ENCODE measurements at regions not wholly inside any gene's neighbourhood (a gene's known extent, or its start where the extent isn't known, plus 50 kb on each side); places are given as distances from the start of the nearest gene placed in this dataset.

DNA sequence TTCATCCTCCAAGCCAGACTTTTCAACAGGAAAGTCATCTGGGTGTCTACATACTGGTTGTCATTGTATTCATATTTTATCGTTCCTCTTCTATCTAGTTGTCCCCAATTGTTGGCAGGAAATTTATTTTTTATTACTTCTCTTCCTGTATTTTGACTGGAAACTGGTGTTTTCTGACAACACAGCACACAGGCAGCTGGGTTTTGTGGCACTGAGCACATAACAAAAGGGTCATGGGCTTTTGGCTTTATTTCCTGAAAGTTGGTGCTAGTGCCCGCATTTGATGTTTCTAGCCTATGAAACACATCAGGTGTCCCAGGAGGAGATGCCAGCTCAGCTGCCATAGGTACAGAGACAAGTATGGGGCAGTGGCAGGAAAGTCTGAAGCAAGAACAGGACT lies 126.4 kb downstream of the TMEM17 start:
- no peaks in the 10 kb centered on the region for H3K36me3 ChIP-seq
- H3K27me3 ChIP-seq: no peaks in the 10 kb centered on the region
- no peak overlapping the region for H3K27ac ChIP-seq
- intact Hi-C loops (cut with DNase I; ENCODE audit: low total_unique reads): no loop called here
- no peaks in the 10 kb centered on the region for H3K4me1 ChIP-seq
- no peak overlapping the region for H3K4me3 ChIP-seq
- 57 to 81% (median 71%) methylated on average over 2 of the region's 2 CpGs for WGBS, 5 donors
- H3K9me3 ChIP-seq: no peaks in the 10 kb centered on the region
- TF ChIP-seq, protein P1, sequence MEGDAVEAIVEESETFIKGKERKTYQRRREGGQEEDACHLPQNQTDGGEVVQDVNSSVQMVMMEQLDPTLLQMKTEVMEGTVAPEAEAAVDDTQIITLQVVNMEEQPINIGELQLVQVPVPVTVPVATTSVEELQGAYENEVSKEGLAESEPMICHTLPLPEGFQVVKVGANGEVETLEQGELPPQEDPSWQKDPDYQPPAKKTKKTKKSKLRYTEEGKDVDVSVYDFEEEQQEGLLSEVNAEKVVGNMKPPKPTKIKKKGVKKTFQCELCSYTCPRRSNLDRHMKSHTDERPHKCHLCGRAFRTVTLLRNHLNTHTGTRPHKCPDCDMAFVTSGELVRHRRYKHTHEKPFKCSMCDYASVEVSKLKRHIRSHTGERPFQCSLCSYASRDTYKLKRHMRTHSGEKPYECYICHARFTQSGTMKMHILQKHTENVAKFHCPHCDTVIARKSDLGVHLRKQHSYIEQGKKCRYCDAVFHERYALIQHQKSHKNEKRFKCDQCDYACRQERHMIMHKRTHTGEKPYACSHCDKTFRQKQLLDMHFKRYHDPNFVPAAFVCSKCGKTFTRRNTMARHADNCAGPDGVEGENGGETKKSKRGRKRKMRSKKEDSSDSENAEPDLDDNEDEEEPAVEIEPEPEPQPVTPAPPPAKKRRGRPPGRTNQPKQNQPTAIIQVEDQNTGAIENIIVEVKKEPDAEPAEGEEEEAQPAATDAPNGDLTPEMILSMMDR (IDR thresholded peaks at IDR 0.05): no peak
- no peak for TF ChIP-seq EP300 (IDR thresholded peaks at IDR 0.05)
- TF ChIP-seq POLR2A (IDR thresholded peaks at IDR 0.05): no peak
- TF ChIP-seq POLR2AphosphoS5 (IDR thresholded peaks at IDR 0.05): no peak
- DNase-seq: no peak

DNA sequence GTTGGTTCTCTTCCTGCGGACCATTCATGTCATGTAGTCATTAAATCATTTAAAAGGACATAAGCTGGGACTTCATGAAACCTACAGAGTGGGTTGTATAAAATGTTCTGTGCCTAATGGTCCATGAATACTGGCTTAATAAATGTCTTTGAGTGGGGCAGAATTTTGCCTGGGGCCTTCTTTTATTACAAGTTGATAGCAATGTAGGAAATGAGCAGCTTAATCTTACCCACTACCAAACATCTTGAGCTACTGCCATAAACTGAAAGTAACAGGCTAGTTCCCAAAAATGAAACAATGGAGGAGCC lies 130.9 kb downstream of the TMEM17 start:
- Histone ChIP-seq H3K4me1 (no peaks in the 10 kb centered on the region), H3K27me3 (no peaks in the 10 kb centered on the region), H3K36me3 (no peaks in the 10 kb centered on the region), H3K4me3 (no peak overlapping the region), H3K27ac (no peak overlapping the region), H3K9me3 (peaks cover 0 to 13% (median 12%) of the 10 kb centered on the region in 4 donors)
- DNase-seq: no peak
- intact Hi-C loops (cut with DNase I; ENCODE audit: low total_unique reads): no loop called here
- no peak for TF ChIP-seq POLR2AphosphoS5 (IDR thresholded peaks at IDR 0.05)
- no peak for TF ChIP-seq EP300 (IDR thresholded peaks at IDR 0.05)
- no peak for TF ChIP-seq POLR2A (IDR thresholded peaks at IDR 0.05)
- TF ChIP-seq, protein P1 (IDR thresholded peaks at IDR 0.05): no peak
- 96 to 100% (median 98%) methylated on average over 1 of the region's 1 CpG for WGBS, 5 donors

DNA sequence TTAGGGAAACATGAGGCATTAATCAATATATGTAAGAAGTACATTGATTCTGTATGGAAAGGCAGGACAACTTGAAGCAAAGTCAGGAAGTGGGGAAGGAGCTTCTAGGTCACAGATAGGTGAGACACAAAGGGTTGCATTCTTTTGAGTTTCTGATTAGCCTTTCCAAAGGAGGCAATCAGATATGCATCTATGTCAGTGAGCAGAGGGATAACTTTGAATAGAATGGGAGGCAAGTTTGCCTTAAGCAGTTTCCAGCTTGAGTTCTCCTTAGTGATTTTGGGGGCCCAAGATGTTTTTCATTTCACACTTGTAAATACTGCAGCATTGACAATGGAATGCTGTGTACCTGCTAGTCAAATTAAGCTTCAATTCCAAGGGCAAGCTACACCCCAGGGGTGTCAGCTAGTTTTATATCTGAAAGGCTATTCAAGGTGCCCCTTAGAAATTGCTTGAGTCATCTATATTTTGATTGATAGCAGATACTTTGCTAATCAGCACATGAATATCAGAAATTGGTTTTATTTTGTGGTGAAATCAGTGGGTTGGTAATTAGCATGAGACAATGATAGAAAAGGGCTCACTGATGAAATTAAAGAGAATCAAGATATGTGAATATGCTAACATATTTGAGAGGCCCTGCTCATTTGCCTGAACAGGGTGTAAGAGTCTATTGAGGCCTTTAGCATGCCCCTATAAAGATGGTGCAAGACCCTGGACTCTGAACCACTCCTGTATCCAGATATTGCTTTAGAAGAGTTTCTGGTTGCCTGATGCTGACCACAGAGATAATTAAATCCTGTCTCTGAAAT lies 131.5 kb downstream of the TMEM17 start:
- H3K36me3 ChIP-seq: no peaks in the 10 kb centered on the region
- intact Hi-C loops (cut with DNase I; ENCODE audit: low total_unique reads): no loop called here
- no peak overlapping the region for H3K27ac ChIP-seq
- no peak overlapping the region for H3K4me3 ChIP-seq
- DNase-seq: no peak
- no peaks in the 10 kb centered on the region for H3K4me1 ChIP-seq
- TF ChIP-seq POLR2AphosphoS5 (IDR thresholded peaks at IDR 0.05) (no peak), EP300 (IDR thresholded peaks at IDR 0.05) (no peak), POLR2A (IDR thresholded peaks at IDR 0.05) (no peak)
- TF ChIP-seq, protein P1 (IDR thresholded peaks at IDR 0.05): no peak
- H3K9me3 ChIP-seq: peaks cover 0 to 13% (median 12%) of the 10 kb centered on the region in 4 donors
- no peaks in the 10 kb centered on the region for H3K27me3 ChIP-seq

DNA sequence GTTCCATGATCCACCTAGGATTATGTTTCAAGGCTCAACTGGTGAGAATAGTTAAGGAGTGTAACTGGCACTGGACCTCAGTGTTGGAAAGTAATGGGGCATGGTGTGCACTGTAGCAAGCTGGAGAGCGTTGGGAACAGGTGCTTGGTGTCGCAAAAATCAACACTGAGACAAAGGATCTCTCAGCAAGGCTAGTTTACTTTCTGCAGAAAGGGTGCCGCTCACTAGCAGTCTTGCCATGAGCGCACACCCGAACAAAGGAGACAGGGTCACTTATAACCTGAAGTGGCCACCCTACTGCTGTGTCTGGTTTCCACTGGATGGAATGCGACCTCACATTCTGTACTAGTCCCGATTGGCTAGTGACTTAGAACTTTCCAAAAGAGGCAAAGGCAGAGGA lies 133.2 kb downstream of the TMEM17 start:
- 94 to 98% (median 95%) methylated on average over 7 of the region's 7 CpGs for WGBS, 5 donors
- TF ChIP-seq, protein P1 (IDR thresholded peaks at IDR 0.05): no peak
- TF ChIP-seq POLR2AphosphoS5 (IDR thresholded peaks at IDR 0.05): no peak
- TF ChIP-seq POLR2A (IDR thresholded peaks at IDR 0.05): no peak
- no peak for TF ChIP-seq EP300 (IDR thresholded peaks at IDR 0.05)
- H3K9me3 ChIP-seq: peaks cover 0 to 13% (median 12%) of the 10 kb centered on the region in 4 donors
- no peaks in the 10 kb centered on the region for H3K36me3 ChIP-seq
- DNase-seq: no peak
- no peaks in the 10 kb centered on the region for H3K4me1 ChIP-seq
- H3K27ac ChIP-seq: no peak overlapping the region
- no peak overlapping the region for H3K4me3 ChIP-seq
- intact Hi-C loops (cut with DNase I; ENCODE audit: low total_unique reads): no loop called here
- no peaks in the 10 kb centered on the region for H3K27me3 ChIP-seq

All from stomach (tissue), 8 donors.